H1 (cell line): ENCODE measurements at regions not wholly inside any gene's neighbourhood (a gene's known extent, or its start where the extent isn't known, plus 50 kb on each side); places are given as distances from the start of the nearest gene placed in this dataset.

Experiments used
- CTCF ChIA-PET: fragments of 300-600 bp; sonication (Branson Sonifier 250); formaldehyde crosslinking; loops from one replicate; lab custom pipeline; 2021; ENCODE audit not compliant: partially characterized antibody; lab: Charles Lee
- POLR2A ChIA-PET: fragments of 300-600 bp; sonication (Branson Sonifier 250); formaldehyde crosslinking; loops from one replicate; lab custom pipeline; 2021; ENCODE audit warnings: inconsistent platforms; ENCODE audit not compliant: partially characterized antibody; lab: Charles Lee
- DNase-seq, 2 experiments: peaks; one replicate each; pipeline versions ENCODE4 v3.0.0 to v3.0.0-alpha.2; 2010 to 2022; ENCODE audit warnings: low spot score in 2 of 2, low read depth in 1 of 2, mixed read lengths in 1 of 2
- FAIRE-seq: peaks from 2 replicates; lab custom pipeline; 2011; peaks lifted over from hg19 to GRCh38; lab: Jason Lieb, UNC
- H2AFZ ChIP-seq: 2 replicates; pipeline ENCODE4 v1.8.1; 2012; ENCODE audit warnings: low read length, inconsistent platforms
- H2AK5ac ChIP-seq: 2 replicates; pipeline ENCODE4 v1.6.1; 2013; ENCODE audit warnings: low read depth, low read length
- H2BK120ac ChIP-seq: replicated peaks from 2 replicates; pipeline ENCODE3; 2013; ENCODE audit warnings: low read depth, low read length, inconsistent platforms
- H2BK12ac ChIP-seq: 2 replicates; pipeline ENCODE4 v1.6.1; 2013; ENCODE audit warnings: low read depth, low read length
- H2BK15ac ChIP-seq: 2 replicates; pipeline ENCODE4 v1.6.1; 2013; ENCODE audit warnings: low read length
- H2BK20ac ChIP-seq: 2 replicates; pipeline ENCODE4 v1.6.1; 2013; ENCODE audit warnings: low read length
- H2BK5ac ChIP-seq: 2 replicates; pipeline ENCODE4 v1.6.1; 2013; ENCODE audit warnings: low read depth, low read length
- H3K14ac ChIP-seq: 2 replicates; pipeline ENCODE4 v1.6.1; 2013; ENCODE audit warnings: inconsistent platforms; ENCODE audit not compliant: insufficient read length
- H3K18ac ChIP-seq: 2 replicates; pipeline ENCODE4 v1.6.1; 2013; ENCODE audit warnings: low read length; ENCODE audit errors: extremely low read depth
- H3K23ac ChIP-seq: 2 replicates; pipeline ENCODE4 v1.6.1; 2013; ENCODE audit warnings: inconsistent platforms; ENCODE audit not compliant: insufficient read length
- H3K23me2 ChIP-seq: 2 replicates; pipeline ENCODE4 v1.6.1; 2013; ENCODE audit warnings: low read depth, low read length
- H3K27ac ChIP-seq: 2 replicates; pipeline ENCODE4 v1.6.1; 2011; ENCODE audit warnings: low read depth, low read length, inconsistent platforms
- H3K27me3 ChIP-seq, 4 experiments: replicated peaks in 1 of 4; 1 replicate in 1 of 4; 2 replicates in 3 of 4; pipeline versions ENCODE4 v1.6.1 to v1.8.1; 2011 to 2013; ENCODE audit warnings: low read length in 3 of 4, mild to moderate bottlenecking in 3 of 4, inconsistent platforms in 2 of 4, mixed read lengths in 2 of 4, moderate library complexity in 1 of 4; ENCODE audit not compliant: control insufficient read depth in 3 of 4, insufficient read depth in 3 of 4; ENCODE audit errors: extremely low read depth in 1 of 4
- H3K36me3 ChIP-seq, 4 experiments: 2 replicates each; pipeline versions ENCODE4 v1.6.1 to v1.8.1; 2011 to 2013; ENCODE audit warnings: mild to moderate bottlenecking in 4 of 4, low read length in 3 of 4, moderate library complexity in 2 of 4, control low read depth in 1 of 4, inconsistent platforms in 1 of 4; ENCODE audit not compliant: insufficient read depth in 4 of 4, control insufficient read depth in 2 of 4
- H3K4ac ChIP-seq: replicated peaks from 2 replicates; pipeline ENCODE3; 2013; ENCODE audit warnings: low read length, low read depth, mixed read lengths, inconsistent platforms; ENCODE audit not compliant: insufficient read length
- H3K4me1 ChIP-seq, 4 experiments: replicated peaks in 1 of 4; 1 replicate in 1 of 4; 2 replicates in 3 of 4; pipeline versions ENCODE4 v1.6.1 to v1.8.1; 2011 to 2013; ENCODE audit warnings: low read length in 3 of 4, inconsistent platforms in 2 of 4, mixed read lengths in 1 of 4; ENCODE audit not compliant: insufficient read depth in 4 of 4, control insufficient read depth in 3 of 4
- H3K4me2 ChIP-seq, 2 experiments: 2 replicates each; pipeline versions ENCODE4 v1.6.1 to v1.8.1; 2011 to 2013; ENCODE audit warnings: low read depth in 2 of 2, low read length in 2 of 2, control low read depth in 1 of 2, inconsistent platforms in 1 of 2, mild to moderate bottlenecking in 1 of 2; ENCODE audit not compliant: insufficient read depth in 1 of 2
- H3K4me3 ChIP-seq, 4 experiments: fragments of 200-600, 300-600 bp in 1 of 4; sonication (generic), shearing (Covaris generic), sonication (Bioruptor Twin) in 1 of 4; 2 replicates each; pipeline versions ENCODE4 v1.5.1 to v1.8.1; 2011 to 2016; ENCODE audit warnings: low read length in 4 of 4, low read depth in 3 of 4, control low read depth in 2 of 4, inconsistent platforms in 2 of 4, mild to moderate bottlenecking in 2 of 4, mixed read lengths in 1 of 4, moderate library complexity in 1 of 4; ENCODE audit not compliant: insufficient read depth in 2 of 4; ENCODE audit errors: extremely low read depth in 1 of 4
- H3K56ac ChIP-seq: replicated peaks from 2 replicates; pipeline ENCODE3; 2013; ENCODE audit warnings: low read depth, mild to moderate bottlenecking, mixed read lengths, low read length, inconsistent platforms; ENCODE audit not compliant: insufficient read length
- H3K79me1 ChIP-seq: 2 replicates; pipeline ENCODE4 v1.6.1; 2013; ENCODE audit warnings: low read depth, low read length, control low read depth
- H3K79me2 ChIP-seq, 2 experiments: 2 replicates each; pipeline versions ENCODE4 v1.6.1 to v1.8.1; 2012 to 2013; ENCODE audit warnings: low read length in 2 of 2, mild to moderate bottlenecking in 2 of 2, inconsistent platforms in 1 of 2; ENCODE audit not compliant: insufficient read depth in 2 of 2, control insufficient read depth in 1 of 2
- H3K9ac ChIP-seq, 4 experiments: replicated peaks in 1 of 4; 1 replicate in 1 of 4; 2 replicates in 3 of 4; pipeline versions ENCODE4 v1.6.1 to v1.8.1; 2011 to 2013; ENCODE audit warnings: low read depth in 3 of 4, low read length in 3 of 4, control low read depth in 2 of 4, mild to moderate bottlenecking in 2 of 4, moderate library complexity in 2 of 4, inconsistent platforms in 1 of 4; ENCODE audit errors: extremely low read depth in 1 of 4
- H3K9me3 ChIP-seq, 2 experiments: 2 replicates each; pipeline versions ENCODE4 v1.6.1 to v1.8.1; 2012 to 2013; ENCODE audit warnings: mild to moderate bottlenecking in 2 of 2, moderate library complexity in 2 of 2, control low read depth in 1 of 2, inconsistent platforms in 1 of 2, low read depth in 1 of 2, low read length in 1 of 2, mixed read lengths in 1 of 2; ENCODE audit not compliant: insufficient read depth in 2 of 2
- H4K20me1 ChIP-seq, 2 experiments: replicated peaks in 1 of 2; 2 replicates each; pipeline versions ENCODE3 to v1.8.1; 2011 to 2013; ENCODE audit warnings: inconsistent platforms in 2 of 2, low read length in 2 of 2, mild to moderate bottlenecking in 1 of 2; ENCODE audit not compliant: insufficient read depth in 2 of 2, control insufficient read depth in 1 of 2
- H4K5ac ChIP-seq: 2 replicates; pipeline ENCODE4 v1.6.1; 2013; ENCODE audit warnings: low read length, low read depth, mixed read lengths, inconsistent platforms; ENCODE audit not compliant: insufficient read length
- H4K8ac ChIP-seq: 2 replicates; pipeline ENCODE4 v1.8.0; 2013; ENCODE audit warnings: mild to moderate bottlenecking, moderate library complexity, low read length, inconsistent platforms; ENCODE audit not compliant: insufficient read depth; ENCODE audit errors: extremely low read depth
- H4K91ac ChIP-seq: replicated peaks from 2 replicates; pipeline ENCODE3; 2013; ENCODE audit warnings: low read length, mixed read lengths, inconsistent platforms; ENCODE audit not compliant: insufficient read length
- ATF2 ChIP-seq: IDR thresholded peaks from 2 replicates; pipeline ENCODE4 v1.6.1; 2012; ENCODE audit warnings: low read length, inconsistent platforms
- BCL11A ChIP-seq, 2 experiments: IDR thresholded peaks; one replicate each; pipeline ENCODE4 v1.6.1; 2011; ENCODE audit warnings: low read depth in 2 of 2, low read length in 2 of 2, mild to moderate bottlenecking in 2 of 2
- KDM1A ChIP-seq: fragments of 200-600, 300-600 bp; sonication (generic); IDR thresholded peaks from 2 replicates; pipeline ENCODE4 v1.7.1; 2016; ENCODE audit warnings: mild to moderate bottlenecking, low read length, borderline replicate concordance
- KDM5A ChIP-seq: fragments of 200-600 bp; IDR thresholded peaks from 2 replicates; pipeline ENCODE4 v1.7.1; 2012; ENCODE audit warnings: mild to moderate bottlenecking, low read length, inconsistent platforms, mixed read lengths
- POLR2AphosphoS5 ChIP-seq: IDR thresholded peaks from 2 replicates; pipeline ENCODE4 v1.6.1; 2011; ENCODE audit warnings: low read depth, low read length
- POU5F1 ChIP-seq: IDR thresholded peaks from 2 replicates; pipeline ENCODE4 v1.6.1; 2011; ENCODE audit warnings: low read depth, mild to moderate bottlenecking, low read length, moderate library complexity
- RAD21 ChIP-seq, 2 experiments: IDR thresholded peaks in 1 of 2; conservative IDR thresholded peaks in 1 of 2; 2 replicates each; pipeline ENCODE4 v1.6.1; 2011; ENCODE audit warnings: low read depth in 2 of 2, low read length in 2 of 2, improper control_type of control experiment in 1 of 2, inconsistent platforms in 1 of 2, mild to moderate bottlenecking in 1 of 2, moderate library complexity in 1 of 2
- RBBP5 ChIP-seq: IDR thresholded peaks from 2 replicates; pipeline ENCODE4 v1.7.1; 2012; ENCODE audit warnings: low read depth, mild to moderate bottlenecking, inconsistent platforms, low read length, moderate library complexity, borderline replicate concordance
- SIX5 ChIP-seq: IDR thresholded peaks from 2 replicates; pipeline ENCODE4 v1.6.1; 2011; ENCODE audit warnings: mild to moderate bottlenecking, low read depth, low read length
- SP2 ChIP-seq: IDR thresholded peaks from 2 replicates; pipeline ENCODE4 v1.6.1; 2012; ENCODE audit warnings: mild to moderate bottlenecking, low read length, inconsistent platforms
- TAF7 ChIP-seq: optimal IDR thresholded peaks from 2 replicates; pipeline ENCODE3; 2011; ENCODE audit warnings: low read depth, mild to moderate bottlenecking, inconsistent platforms, low read length, moderate library complexity, borderline replicate concordance
- ZNF274 ChIP-seq: IDR thresholded peaks from 2 replicates; pipeline ENCODE4 v1.7.0; 2012; ENCODE audit warnings: low read length, borderline replicate concordance; ENCODE audit errors: extremely low read depth

- Histone ChIP-seq H2AK5ac (no peak overlapping the region), H3K23me2 (no peaks in the 10 kb centered on the region; the same call in 1 of the 2 replicates), H2BK20ac (no peak overlapping the region), H3K4me2 (no peak overlapping the region), H3K18ac (no peak overlapping the region), H4K91ac (no peak overlapping the region), H3K27me3 (no peaks in the 10 kb centered on the region), H3K36me3 (no peaks in the 10 kb centered on the region), H4K8ac (no peak overlapping the region), H3K4ac (no peak overlapping the region), H3K9ac (no peak overlapping the region), H3K9me3 (no peaks in the 10 kb centered on the region), H3K4me3 (no peak overlapping the region), H2BK5ac (no peak overlapping the region), H2BK120ac (no peak overlapping the region), H4K20me1 (no peaks in the 10 kb centered on the region), H3K56ac (no peak overlapping the region), H2AFZ (no peak overlapping the region), H2BK12ac (no peak overlapping the region), H4K5ac (no peak overlapping the region), H3K23ac (no peak overlapping the region), H3K14ac (no peak overlapping the region), H2BK15ac (no peak overlapping the region), H3K79me2 (no peaks in the 10 kb centered on the region), H3K79me1 (no peaks in the 10 kb centered on the region), H3K4me1 (peaks cover 0 to 8% (median 0%) of the 10 kb centered on the region in 4 experiments; a peak in 3 of 7 replicates), H3K27ac (no peak overlapping the region)
- ChIA-PET CTCF (interaction anchor here (0.8 kb wide), 1 partner anchor 11 kb away, joined by 4 read pairs; no protein-coding TSS in a partner anchor), POLR2A (no interaction called here)
- no peak for TF ChIP-seq KDM1A
- TF ChIP-seq POU5F1: no peak
- no peak for TF ChIP-seq POLR2AphosphoS5
- no peak for TF ChIP-seq BCL11A (IDR thresholded peaks at IDR 0.05; ENCODE audit: low read depth in 2 of 2, low read length in 2 of 2)
- no peak for TF ChIP-seq SP2
- no peak for TF ChIP-seq ATF2
- TF ChIP-seq RBBP5: no peak
- TF ChIP-seq RAD21 (IDR thresholded peaks at IDR 0.05 in 1 of 2, conservative IDR thresholded peaks at IDR 0.05 in 1 of 2; ENCODE audit: low read depth in 2 of 2, low read length in 2 of 2): no peak
- TF ChIP-seq KDM5A: no peak
- no peak for TF ChIP-seq SIX5
- TF ChIP-seq TAF7: no peak
- no peak for TF ChIP-seq ZNF274
- FAIRE-seq (no peak), DNase-seq (no peak)
Observed at GRCh38 chr12:68418137-68418460, 85.9 kb upstream of the MDM1 start.
